Dedifferentiated amniotic fluid mesenchymal stem cell (primary cell): ENCODE measurements at regions not wholly inside any gene's neighbourhood (a gene's known extent, or its start where the extent isn't known, plus 50 kb on each side); places are given as distances from the start of the nearest gene placed in this dataset.

Experiments used
- DNase-seq: peaks from one replicate; pipeline ENCODE4 v3.0.0-alpha.2; 2016; ENCODE audit errors: extremely low spot score

- DNase-seq, result no peak
Observed at GRCh38 chr14:58697930-58698642, 60.3 kb downstream of the DACT1 start.

GRCh38 chr14:58699681-58700205, 62.0 kb downstream of the DACT1 start:
- peak; percentile 36 for DNase-seq

- no peak for DNase-seq
Observed at GRCh38 chr14:58701156-58701555, 63.4 kb downstream of the DACT1 start.

- no peak for DNase-seq
Observed at GRCh38 chr14:58701604-58702003, 63.8 kb downstream of the DACT1 start.

- no peak for DNase-seq
Observed at GRCh38 chr14:58702441-58703160, 64.8 kb downstream of the DACT1 start.

- no peak for DNase-seq
Observed at GRCh38 chr14:58703161-58703506, 65.4 kb downstream of the DACT1 start.

- DNase-seq, result no peak
Observed at GRCh38 chr14:58705066-58705465, 67.3 kb downstream of the DACT1 start.

GRCh38 chr14:58707949-58708348, 70.2 kb downstream of the DACT1 start:
- no peak for DNase-seq

GRCh38 chr14:58709949-58710348, 72.2 kb downstream of the DACT1 start:
- DNase-seq, result no peak

GRCh38 chr14:58711382-58711781, 73.6 kb downstream of the DACT1 start:
- DNase-seq, result no peak

GRCh38 chr14:58712357-58712756, 74.6 kb downstream of the DACT1 start:
- no peak for DNase-seq

GRCh38 chr14:58713677-58714076, 75.9 kb downstream of the DACT1 start:
- DNase-seq, result no peak

GRCh38 chr14:58716706-58717105, 78.9 kb downstream of the DACT1 start:
- DNase-seq, result no peak

- DNase-seq, result no peak
Observed at GRCh38 chr14:58717211-58717610, 79.4 kb downstream of the DACT1 start.

GRCh38 chr14:58717813-58718212, 80.1 kb downstream of the DACT1 start:
- DNase-seq, result no peak

- DNase-seq, result no peak
Observed at GRCh38 chr14:58718226-58719205, 80.8 kb downstream of the DACT1 start.

GRCh38 chr14:58721723-58722122, 84.0 kb downstream of the DACT1 start:
- DNase-seq, result no peak

- DNase-seq, result no peak
Observed at GRCh38 chr14:58722441-58722840, 84.7 kb downstream of the DACT1 start.

- no peak for DNase-seq
Observed at GRCh38 chr14:58724206-58724605, 86.4 kb downstream of the DACT1 start.

GRCh38 chr14:58724702-58725101, 86.9 kb downstream of the DACT1 start:
- no peak for DNase-seq

GRCh38 chr14:58725226-58725625, 87.5 kb downstream of the DACT1 start:
- DNase-seq, result no peak

- DNase-seq, result no peak
Observed at GRCh38 chr14:58725871-58726270, 88.1 kb downstream of the DACT1 start.
